ENCODE measurements at regions not wholly inside any gene's neighbourhood (a gene's known extent, or its start where the extent isn't known, plus 50 kb on each side); places are given as distances from the start of the nearest gene placed in this dataset.

GRCh38 chr11:35047179-35047578, 91.8 kb upstream of the CD44 start:
- POLR2A ChIA-PET (ENCODE audit: partially characterized antibody), result no interaction called here
- Histone ChIP-seq H3K27me3 (replicated peaks in 1 of 4; ENCODE audit: control insufficient read depth in 3 of 4, extremely low read depth in 1 of 4, insufficient read depth in 3 of 4, low read length in 3 of 4) (no peaks in the 10 kb centered on the region), H3K18ac (ENCODE audit: extremely low read depth, low read length) (no peak overlapping the region), H2BK120ac (replicated peaks; ENCODE audit: low read depth, low read length) (no peak overlapping the region), H3K23ac (ENCODE audit: insufficient read length) (no peak overlapping the region), H3K9me3 (ENCODE audit: insufficient read depth in 2 of 2, low read depth in 1 of 2, low read length in 1 of 2) (no peaks in the 10 kb centered on the region), H2BK12ac (ENCODE audit: low read depth, low read length) (no peak overlapping the region), H4K5ac (ENCODE audit: insufficient read length, low read depth, low read length) (no peak overlapping the region), H3K4me2 (ENCODE audit: insufficient read depth in 1 of 2, low read depth in 2 of 2, low read length in 2 of 2) (no peak overlapping the region), H3K14ac (ENCODE audit: insufficient read length) (no peak overlapping the region), H3K23me2 (ENCODE audit: low read depth, low read length) (no peaks in the 10 kb centered on the region), H2BK20ac (ENCODE audit: low read length) (no peak overlapping the region), H3K4me3 (ENCODE audit: extremely low read depth in 1 of 4, insufficient read depth in 2 of 4, low read depth in 3 of 4, low read length in 4 of 4) (no peak overlapping the region), H4K20me1 (replicated peaks in 1 of 2; ENCODE audit: control insufficient read depth in 1 of 2, insufficient read depth in 2 of 2, low read length in 2 of 2) (no peaks in the 10 kb centered on the region), H3K4ac (replicated peaks; ENCODE audit: insufficient read length, low read depth, low read length) (no peak overlapping the region), H2BK5ac (ENCODE audit: low read depth, low read length) (no peak overlapping the region), H3K4me1 (replicated peaks in 1 of 4; ENCODE audit: control insufficient read depth in 3 of 4, insufficient read depth in 4 of 4, low read length in 3 of 4) (no peaks in the 10 kb centered on the region), H3K36me3 (ENCODE audit: control insufficient read depth in 2 of 4, insufficient read depth in 4 of 4, low read length in 3 of 4) (no peaks in the 10 kb centered on the region), H3K56ac (replicated peaks; ENCODE audit: insufficient read length, low read depth, low read length) (no peak overlapping the region), H3K9ac (replicated peaks in 1 of 4; ENCODE audit: extremely low read depth in 1 of 4, low read depth in 3 of 4, low read length in 3 of 4) (no peak overlapping the region), H2AK5ac (ENCODE audit: low read depth, low read length) (no peak overlapping the region), H3K27ac (ENCODE audit: low read depth, low read length) (no peak overlapping the region), H4K91ac (replicated peaks; ENCODE audit: insufficient read length, low read length) (no peak overlapping the region), H4K8ac (ENCODE audit: extremely low read depth, insufficient read depth, low read length) (no peak overlapping the region), H2AFZ (ENCODE audit: low read length) (no peak overlapping the region), H3K79me1 (ENCODE audit: low read depth, low read length) (no peaks in the 10 kb centered on the region), H2BK15ac (ENCODE audit: low read length) (no peak overlapping the region), H3K79me2 (ENCODE audit: control insufficient read depth in 1 of 2, insufficient read depth in 2 of 2, low read length in 2 of 2) (no peaks in the 10 kb centered on the region)
- TF ChIP-seq SP2 (IDR thresholded peaks at IDR 0.05; ENCODE audit: low read length) (no peak), TCF12 (IDR thresholded peaks at IDR 0.05; ENCODE audit: low read depth, low read length) (no peak), SAP30 (IDR thresholded peaks at IDR 0.05; ENCODE audit: insufficient read depth, insufficient replicate concordance, low read length) (no peak), CHD2 (IDR thresholded peaks at IDR 0.05; ENCODE audit: low read length) (no peak), SP1 (IDR thresholded peaks at IDR 0.05; ENCODE audit: low read depth, low read length) (no peak)
- 100% methylated on average over 1 of the region's 1 CpG; no CpG with 5 or more reads in 1 of the 2 experiments for WGBS, 2 experiments (ENCODE audit: extremely low coverage in 1 of 2, insufficient coverage in 1 of 2, insufficient read length in 1 of 2, insufficient replicate concordance in 2 of 2, low coverage in 1 of 2, low lambda C conversion rate in 2 of 2, missing lambda C conversion rate in 1 of 2)
- FAIRE-seq (no peak), DNase-seq (ENCODE audit: low read depth in 1 of 2, low spot score in 2 of 2) (no peak)
- CTCF ChIA-PET (ENCODE audit: partially characterized antibody), result no interaction called here
